ENCODE measurements at regions not wholly inside any gene's neighbourhood (a gene's known extent, or its start where the extent isn't known, plus 50 kb on each side); places are given as distances from the start of the nearest gene placed in this dataset.

GRCh38 chr1:185421485-185422107 lies 104.6 kb upstream of the IVNS1ABP start:
- Histone ChIP-seq H3K27me3 (ENCODE audit: control insufficient read depth, insufficient read depth, low read length) (no peaks in the 10 kb centered on the region), H3K9ac (ENCODE audit: low read length) (no peak overlapping the region), H3K9me3 (ENCODE audit: control insufficient read depth, low read depth, low read length) (no peaks in the 10 kb centered on the region), H3K4me3 (ENCODE audit: low read length) (no peak overlapping the region), H3K27ac (ENCODE audit: low read length) (no peak overlapping the region), H3K4me1 (ENCODE audit: control insufficient read depth, low read depth, low read length) (no peaks in the 10 kb centered on the region), H3K36me3 (ENCODE audit: control insufficient read depth, low read depth, low read length) (no peaks in the 10 kb centered on the region)

- H3K9ac ChIP-seq (ENCODE audit: low read length), result no peak overlapping the region
- no peaks in the 10 kb centered on the region for H3K9me3 ChIP-seq (ENCODE audit: control insufficient read depth, low read depth, low read length)
- no peak overlapping the region for H3K27ac ChIP-seq (ENCODE audit: low read length)
- no peaks in the 10 kb centered on the region for H3K27me3 ChIP-seq (ENCODE audit: control insufficient read depth, insufficient read depth, low read length)
- no peak overlapping the region for H3K4me3 ChIP-seq (ENCODE audit: low read length)
- no peaks in the 10 kb centered on the region for H3K36me3 ChIP-seq (ENCODE audit: control insufficient read depth, low read depth, low read length)
- H3K4me1 ChIP-seq (ENCODE audit: control insufficient read depth, low read depth, low read length), result no peaks in the 10 kb centered on the region
These were observed 103.6 kb upstream of the IVNS1ABP start for GRCh38 chr1:185420588-185421081.

DNA sequence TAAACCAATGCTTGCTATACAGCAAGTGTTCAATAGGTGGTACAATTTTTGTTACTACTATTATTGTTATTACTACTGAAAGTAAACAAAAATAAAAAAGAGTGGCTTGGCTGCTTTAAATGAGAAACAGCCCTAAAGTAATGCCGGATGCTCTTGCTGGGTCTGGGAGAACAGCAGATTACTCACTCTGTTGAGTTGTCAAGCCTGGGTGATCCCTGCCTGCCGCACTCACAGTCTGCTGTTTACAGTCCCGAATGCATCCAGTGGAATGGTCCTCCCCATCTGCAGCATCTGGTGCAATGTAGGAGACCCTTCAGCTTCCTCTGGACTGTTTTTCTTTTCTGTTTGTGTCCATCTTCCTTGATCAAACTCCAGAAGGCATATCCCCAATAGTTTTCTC lies 102.7 kb upstream of the IVNS1ABP start:
- no peaks in the 10 kb centered on the region for H3K9me3 ChIP-seq (ENCODE audit: control insufficient read depth, low read depth, low read length)
- no peaks in the 10 kb centered on the region for H3K4me1 ChIP-seq (ENCODE audit: control insufficient read depth, low read depth, low read length)
- no peak overlapping the region for H3K27ac ChIP-seq (ENCODE audit: low read length)
- no peaks in the 10 kb centered on the region for H3K36me3 ChIP-seq (ENCODE audit: control insufficient read depth, low read depth, low read length)
- H3K9ac ChIP-seq (ENCODE audit: low read length), result no peak overlapping the region
- no peaks in the 10 kb centered on the region for H3K27me3 ChIP-seq (ENCODE audit: control insufficient read depth, insufficient read depth, low read length)
- H3K4me3 ChIP-seq (ENCODE audit: low read length), result no peak overlapping the region

DNA sequence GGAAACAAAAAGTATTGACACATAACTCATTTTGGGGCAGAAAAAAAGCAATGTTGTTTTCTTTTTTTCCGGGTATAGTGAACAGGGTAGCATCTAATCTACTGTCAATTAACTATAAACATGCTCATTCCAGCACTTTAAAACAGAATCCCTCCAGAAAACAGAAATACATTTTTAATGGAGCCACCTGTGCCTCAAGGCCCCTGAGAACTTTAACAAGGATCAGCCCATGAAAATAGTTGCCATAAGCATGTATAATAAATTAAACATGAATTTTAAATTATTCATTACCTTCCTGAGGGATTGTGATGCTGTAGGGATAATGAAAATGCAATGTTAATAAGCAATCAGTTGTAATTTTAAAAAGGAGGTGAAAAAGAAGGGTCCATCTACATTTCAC lies 101.4 kb upstream of the IVNS1ABP start:
- Histone ChIP-seq H3K9me3 (ENCODE audit: control insufficient read depth, low read depth, low read length) (no peaks in the 10 kb centered on the region), H3K4me3 (ENCODE audit: low read length) (no peak overlapping the region), H3K27me3 (ENCODE audit: control insufficient read depth, insufficient read depth, low read length) (no peaks in the 10 kb centered on the region), H3K9ac (ENCODE audit: low read length) (no peak overlapping the region), H3K4me1 (ENCODE audit: control insufficient read depth, low read depth, low read length) (no peaks in the 10 kb centered on the region), H3K36me3 (ENCODE audit: control insufficient read depth, low read depth, low read length) (no peaks in the 10 kb centered on the region), H3K27ac (ENCODE audit: low read length) (no peak overlapping the region)

DNA sequence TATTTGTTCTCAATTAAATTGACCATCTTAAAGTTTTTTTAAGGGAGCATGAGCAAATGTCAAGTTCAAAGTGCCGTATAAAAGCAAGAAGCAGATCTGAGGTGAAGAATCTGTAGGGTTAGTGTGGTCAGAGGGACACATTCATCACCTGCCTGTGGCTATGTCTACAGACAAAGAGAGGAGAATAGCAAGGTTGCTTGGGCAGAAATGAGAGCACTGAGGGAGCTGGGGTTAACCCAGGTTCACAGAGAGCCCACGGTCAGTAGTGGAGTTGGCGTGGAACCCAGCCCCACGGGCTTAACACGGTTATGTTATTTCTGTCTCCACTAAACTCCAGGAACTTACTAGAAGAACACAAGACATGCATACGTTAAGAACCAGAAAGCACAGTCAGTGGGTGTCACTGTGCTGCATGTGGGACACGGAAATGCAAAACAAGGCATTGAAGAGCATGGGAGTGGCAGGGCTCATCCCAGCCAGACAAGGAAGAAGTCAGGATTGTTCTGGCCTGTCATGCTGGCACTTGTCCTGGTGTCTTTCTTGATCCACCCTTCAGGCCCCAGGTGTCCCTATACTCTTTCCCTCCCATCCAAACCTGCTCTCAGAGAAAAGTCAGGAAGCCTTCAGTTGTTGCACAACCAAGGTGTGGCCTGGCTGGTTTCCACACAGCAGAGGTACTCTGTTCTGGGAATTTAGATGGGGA lies 95.5 kb upstream of the IVNS1ABP start:
- Histone ChIP-seq H3K27me3 (ENCODE audit: control insufficient read depth, insufficient read depth, low read length) (no peaks in the 10 kb centered on the region), H3K9me3 (ENCODE audit: control insufficient read depth, low read depth, low read length) (no peaks in the 10 kb centered on the region), H3K9ac (ENCODE audit: low read length) (no peak overlapping the region), H3K4me3 (ENCODE audit: low read length) (no peak overlapping the region), H3K36me3 (ENCODE audit: control insufficient read depth, low read depth, low read length) (no peaks in the 10 kb centered on the region), H3K27ac (ENCODE audit: low read length) (no peak overlapping the region), H3K4me1 (ENCODE audit: control insufficient read depth, low read depth, low read length) (no peaks in the 10 kb centered on the region)

DNA sequence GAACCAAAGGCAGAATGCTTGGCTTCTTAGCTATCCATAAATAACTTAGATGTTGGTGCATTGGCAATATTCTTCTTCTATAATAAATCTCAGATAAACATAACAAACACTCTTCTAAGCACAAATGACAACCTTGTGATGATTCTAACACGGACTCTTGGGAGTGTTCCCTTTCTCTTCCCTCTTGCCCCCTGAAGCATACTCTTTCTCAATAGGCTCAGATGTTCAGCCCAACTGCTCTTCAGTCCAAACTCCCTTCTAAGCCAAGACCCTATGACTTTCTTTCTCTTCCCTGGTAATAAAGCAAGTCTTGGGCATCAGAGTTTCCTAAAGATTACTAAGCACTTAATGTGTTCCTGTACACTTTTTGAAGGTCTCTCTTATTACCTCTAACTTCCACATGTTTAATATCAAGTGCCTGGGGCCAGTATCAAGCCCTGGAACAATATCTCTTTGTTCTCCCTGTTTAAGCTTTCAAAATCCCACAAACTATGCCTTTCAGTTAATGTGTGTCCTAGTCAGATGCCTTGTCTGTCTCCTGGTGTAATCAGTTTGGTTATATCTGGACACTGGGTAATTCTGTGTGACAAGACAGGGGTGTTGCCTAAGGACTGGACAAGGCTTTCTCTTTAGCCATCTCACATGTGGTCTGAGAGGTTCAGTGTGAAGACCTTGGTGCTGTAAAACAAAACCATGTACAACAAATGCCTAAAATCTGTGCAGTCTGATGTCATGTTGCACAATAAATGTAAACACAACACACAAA lies 92.9 kb upstream of the IVNS1ABP start:
- H3K4me1 ChIP-seq (ENCODE audit: control insufficient read depth, low read depth, low read length), result no peaks in the 10 kb centered on the region
- no peak overlapping the region for H3K9ac ChIP-seq (ENCODE audit: low read length)
- no peaks in the 10 kb centered on the region for H3K27me3 ChIP-seq (ENCODE audit: control insufficient read depth, insufficient read depth, low read length)
- H3K27ac ChIP-seq (ENCODE audit: low read length), result no peak overlapping the region
- H3K36me3 ChIP-seq (ENCODE audit: control insufficient read depth, low read depth, low read length), result no peaks in the 10 kb centered on the region
- H3K4me3 ChIP-seq (ENCODE audit: low read length), result no peak overlapping the region
- H3K9me3 ChIP-seq (ENCODE audit: control insufficient read depth, low read depth, low read length), result no peaks in the 10 kb centered on the region

GRCh38 chr1:185409345-185409744 lies 92.3 kb upstream of the IVNS1ABP start:
- no peaks in the 10 kb centered on the region for H3K4me1 ChIP-seq (ENCODE audit: control insufficient read depth, low read depth, low read length)
- H3K9me3 ChIP-seq (ENCODE audit: control insufficient read depth, low read depth, low read length), result no peaks in the 10 kb centered on the region
- no peak overlapping the region for H3K9ac ChIP-seq (ENCODE audit: low read length)
- no peak overlapping the region for H3K4me3 ChIP-seq (ENCODE audit: low read length)
- no peaks in the 10 kb centered on the region for H3K36me3 ChIP-seq (ENCODE audit: control insufficient read depth, low read depth, low read length)
- H3K27ac ChIP-seq (ENCODE audit: low read length), result no peak overlapping the region
- H3K27me3 ChIP-seq (ENCODE audit: control insufficient read depth, insufficient read depth, low read length), result no peaks in the 10 kb centered on the region

GRCh38 chr1:185408700-185409270 lies 91.7 kb upstream of the IVNS1ABP start:
- H3K4me1 ChIP-seq (ENCODE audit: control insufficient read depth, low read depth, low read length), result no peaks in the 10 kb centered on the region
- no peaks in the 10 kb centered on the region for H3K9me3 ChIP-seq (ENCODE audit: control insufficient read depth, low read depth, low read length)
- no peak overlapping the region for H3K27ac ChIP-seq (ENCODE audit: low read length)
- no peak overlapping the region for H3K9ac ChIP-seq (ENCODE audit: low read length)
- H3K27me3 ChIP-seq (ENCODE audit: control insufficient read depth, insufficient read depth, low read length), result no peaks in the 10 kb centered on the region
- H3K36me3 ChIP-seq (ENCODE audit: control insufficient read depth, low read depth, low read length), result no peaks in the 10 kb centered on the region
- no peak overlapping the region for H3K4me3 ChIP-seq (ENCODE audit: low read length)

DNA sequence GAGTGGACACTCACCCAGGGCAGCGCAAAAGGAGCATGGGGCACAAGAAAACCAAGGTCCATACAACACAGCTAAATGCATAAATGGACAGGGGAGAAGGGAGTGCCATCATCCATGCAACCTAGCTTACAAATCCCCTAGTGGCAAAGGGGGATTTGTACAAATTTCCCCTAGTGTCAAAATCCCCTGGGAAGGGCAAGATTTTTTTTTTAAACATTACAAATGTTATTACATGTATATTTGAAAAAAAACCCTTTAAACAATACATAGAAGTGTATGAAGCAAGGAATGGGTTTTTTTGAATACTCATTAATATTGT lies 89.6 kb upstream of the IVNS1ABP start:
- H3K9ac ChIP-seq (ENCODE audit: low read length), result no peak overlapping the region
- no peaks in the 10 kb centered on the region for H3K27me3 ChIP-seq (ENCODE audit: control insufficient read depth, insufficient read depth, low read length)
- H3K4me3 ChIP-seq (ENCODE audit: low read length), result no peak overlapping the region
- peaks cover under 1% of the 10 kb centered on the region for H3K4me1 ChIP-seq (ENCODE audit: control insufficient read depth, low read depth, low read length)
- H3K9me3 ChIP-seq (ENCODE audit: control insufficient read depth, low read depth, low read length), result no peaks in the 10 kb centered on the region
- no peak overlapping the region for H3K27ac ChIP-seq (ENCODE audit: low read length)
- H3K36me3 ChIP-seq (ENCODE audit: control insufficient read depth, low read depth, low read length), result no peaks in the 10 kb centered on the region

DNA sequence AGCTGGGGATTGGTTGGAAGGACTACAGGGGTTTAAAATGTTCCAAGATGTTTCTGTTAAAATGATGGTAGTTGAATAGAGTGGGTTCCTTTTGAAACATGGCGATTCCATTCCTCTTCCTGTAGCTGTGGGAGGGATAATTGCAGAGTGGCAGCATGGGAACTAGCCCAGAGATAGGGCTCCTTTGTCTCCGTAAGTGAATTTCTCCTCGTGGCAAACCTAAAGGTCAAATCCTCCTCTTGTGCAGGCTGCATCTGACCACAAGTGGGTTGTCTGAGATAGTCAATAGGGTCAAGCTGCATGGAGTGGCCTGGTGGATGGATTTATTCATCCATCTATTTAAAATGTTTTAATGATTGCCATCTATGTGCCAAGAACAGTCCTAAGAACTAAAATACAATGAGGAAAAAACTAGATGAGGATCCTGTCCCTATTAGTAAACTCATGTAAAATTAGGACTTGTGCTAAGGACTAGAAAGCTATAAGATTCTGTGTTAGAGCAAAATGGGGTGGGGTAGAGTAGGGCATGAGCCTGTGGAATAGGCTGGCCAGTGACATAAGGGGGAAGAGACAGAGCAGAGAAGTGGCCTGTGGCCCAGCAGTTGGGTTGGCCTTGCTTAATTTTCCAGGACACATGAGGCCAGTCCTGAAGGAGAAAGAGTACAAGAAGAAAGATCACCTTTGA lies 89.1 kb upstream of the IVNS1ABP start:
- Histone ChIP-seq H3K9ac (ENCODE audit: low read length) (no peak overlapping the region), H3K27me3 (ENCODE audit: control insufficient read depth, insufficient read depth, low read length) (no peaks in the 10 kb centered on the region), H3K36me3 (ENCODE audit: control insufficient read depth, low read depth, low read length) (no peaks in the 10 kb centered on the region), H3K27ac (ENCODE audit: low read length) (no peak overlapping the region), H3K4me3 (ENCODE audit: low read length) (no peak overlapping the region), H3K4me1 (ENCODE audit: control insufficient read depth, low read depth, low read length) (peaks cover 6% of the 10 kb centered on the region), H3K9me3 (ENCODE audit: control insufficient read depth, low read depth, low read length) (no peaks in the 10 kb centered on the region)

DNA sequence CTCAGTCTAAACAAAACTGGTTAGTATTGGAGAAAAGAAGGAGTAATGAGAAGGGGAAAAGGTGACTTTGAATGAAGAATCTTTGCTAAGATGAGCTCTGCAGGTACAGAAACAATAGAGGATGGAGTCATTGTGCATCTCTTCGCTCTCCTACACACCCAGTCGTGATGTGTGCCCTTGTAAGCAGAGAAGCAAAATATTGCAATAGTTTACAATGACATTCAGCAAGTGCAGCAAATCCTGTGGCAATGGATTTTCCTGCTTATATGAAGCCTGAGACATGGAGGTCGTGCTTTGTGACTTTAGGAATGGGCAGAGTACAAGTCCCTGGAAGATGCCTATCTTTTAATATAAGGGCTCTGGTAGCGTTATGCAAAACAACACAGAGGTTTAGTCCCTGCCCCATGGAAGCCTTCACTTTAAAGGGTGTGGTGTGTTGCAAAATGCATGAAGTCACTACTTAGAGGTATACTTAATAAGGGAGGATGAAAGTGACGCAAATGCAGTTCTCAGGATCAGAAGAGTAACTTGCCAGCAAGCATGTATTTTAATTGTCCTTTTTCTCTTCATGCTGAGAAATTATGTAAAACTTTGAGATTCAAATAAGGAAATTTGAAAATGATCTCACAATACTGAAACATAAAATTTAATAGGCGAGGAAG lies 88.0 kb upstream of the IVNS1ABP start:
- H3K4me1 ChIP-seq (ENCODE audit: control insufficient read depth, low read depth, low read length), result peaks cover 11% of the 10 kb centered on the region

More for the DNA sequence above, 88.0 kb upstream of the IVNS1ABP start:
- H3K27me3 ChIP-seq (ENCODE audit: control insufficient read depth, insufficient read depth, low read length), result no peaks in the 10 kb centered on the region
- no peak overlapping the region for H3K27ac ChIP-seq (ENCODE audit: low read length)
- no peaks in the 10 kb centered on the region for H3K9me3 ChIP-seq (ENCODE audit: control insufficient read depth, low read depth, low read length)
- H3K4me3 ChIP-seq (ENCODE audit: low read length), result no peak overlapping the region
- H3K36me3 ChIP-seq (ENCODE audit: control insufficient read depth, low read depth, low read length), result no peaks in the 10 kb centered on the region
- no peak overlapping the region for H3K9ac ChIP-seq (ENCODE audit: low read length)
